SU-DHL-6 (cell line): ENCODE measurements at regions not wholly inside any gene's neighbourhood (a gene's known extent, or its start where the extent isn't known, plus 50 kb on each side); places are given as distances from the start of the nearest gene placed in this dataset.

Source experiments
- CTCF ChIP-seq: fragments of 200-600 bp; sonication (generic); IDR thresholded peaks from one replicate; pipeline ENCODE4 v1.5.1; 2017; ENCODE audit warnings: antibody characterized with exemption, mild to moderate bottlenecking, low read length, moderate library complexity; ENCODE audit not compliant: insufficient read depth, poor library complexity, severe bottlenecking
- EZH2phosphoT487 ChIP-seq: fragments of 200-600 bp; sonication (generic), shearing (Covaris generic); conservative IDR thresholded peaks from 2 replicates; pipeline ENCODE4 v1.6.1; 2018; ENCODE audit warnings: mild to moderate bottlenecking, antibody characterized with exemption, low read length, moderate library complexity, mixed read lengths

- TF ChIP-seq CTCF (no peak), EZH2phosphoT487 (no peak)
These were observed 114.6 kb upstream of the NCKAP5 start for GRCh38 chr2:133682906-133683305.
